A673 (cell line): ENCODE measurements at regions not wholly inside any gene's neighbourhood (a gene's known extent, or its start where the extent isn't known, plus 50 kb on each side); places are given as distances from the start of the nearest gene placed in this dataset.

Experiments
- CTCF ChIP-seq: fragments of 300-800, 200-600 bp; sonication (generic); conservative IDR thresholded peaks from 2 replicates; pipeline ENCODE4 v1.5.1; 2017; ENCODE audit warnings: low read depth, mild to moderate bottlenecking, antibody characterized with exemption, low read length, moderate library complexity, mixed read lengths
- EZH2 ChIP-seq: fragments of 200-600 bp; sonication (generic); IDR thresholded peaks from 2 replicates; pipeline ENCODE4 v1.6.1; 2017; ENCODE audit warnings: borderline replicate concordance, low read depth, mild to moderate bottlenecking, mixed read lengths, antibody characterized with exemption, low read length; ENCODE audit not compliant: poor library complexity, severe bottlenecking

DNA sequence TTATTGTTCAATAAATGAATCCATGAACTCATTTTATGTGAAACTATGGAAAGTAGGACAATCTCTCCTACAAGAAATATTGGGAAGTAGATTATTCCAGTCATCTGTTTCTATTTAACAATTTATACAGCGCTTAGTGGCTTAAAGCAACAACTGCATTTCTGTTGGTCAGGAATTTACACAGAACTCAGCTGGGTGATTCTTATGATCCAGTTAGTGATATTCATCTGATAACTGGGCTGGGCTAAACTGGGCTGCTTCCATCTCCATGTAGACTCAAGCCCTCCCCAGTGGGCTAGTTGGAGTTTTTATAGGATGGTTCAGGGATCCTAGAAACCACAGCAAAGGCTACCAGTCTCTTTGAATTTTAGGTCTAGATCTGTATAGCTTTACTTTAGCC, 497.9 kb upstream of the NEGR1 start:
- TF ChIP-seq CTCF (no peak), EZH2 (no peak)
